PFSK-1 (cell line): ENCODE measurements at regions not wholly inside any gene's neighbourhood (a gene's known extent, or its start where the extent isn't known, plus 50 kb on each side); places are given as distances from the start of the nearest gene placed in this dataset.

Experiments
- FOXP2 ChIP-seq: optimal IDR thresholded peaks from 2 replicates; pipeline ENCODE3; 2011; ENCODE audit warnings: borderline replicate concordance, control low read depth, inconsistent platforms; ENCODE audit not compliant: insufficient read depth; ENCODE audit errors: extremely low read length, extremely low read depth
- POLR2AphosphoS5 ChIP-seq: IDR thresholded peaks from 2 replicates; pipeline ENCODE4 v1.6.1; 2012; ENCODE audit warnings: low read depth, mild to moderate bottlenecking, control low read depth, low read length, moderate library complexity
- SIN3A ChIP-seq: IDR thresholded peaks from 2 replicates; pipeline ENCODE4 v1.6.1; 2012; ENCODE audit warnings: mild to moderate bottlenecking, low read length, moderate library complexity, borderline replicate concordance; ENCODE audit not compliant: insufficient read depth
- TAF1 ChIP-seq: IDR thresholded peaks from 2 replicates; pipeline ENCODE4 v1.6.1; 2012; ENCODE audit warnings: low read length, control low read depth, borderline replicate concordance; ENCODE audit not compliant: insufficient read depth
- TF ChIP-seq, protein P1 (sequence below), 2 experiments: IDR thresholded peaks; 2 replicates each; pipeline versions ENCODE4 v1.6.1 to v1.8.0; 2011 to 2012; ENCODE audit warnings: low read depth in 2 of 2, low read length in 2 of 2, control low read depth in 1 of 2, inconsistent platforms in 1 of 2, mild to moderate bottlenecking in 1 of 2, moderate library complexity in 1 of 2; ENCODE audit not compliant: insufficient read depth in 1 of 2

DNA sequence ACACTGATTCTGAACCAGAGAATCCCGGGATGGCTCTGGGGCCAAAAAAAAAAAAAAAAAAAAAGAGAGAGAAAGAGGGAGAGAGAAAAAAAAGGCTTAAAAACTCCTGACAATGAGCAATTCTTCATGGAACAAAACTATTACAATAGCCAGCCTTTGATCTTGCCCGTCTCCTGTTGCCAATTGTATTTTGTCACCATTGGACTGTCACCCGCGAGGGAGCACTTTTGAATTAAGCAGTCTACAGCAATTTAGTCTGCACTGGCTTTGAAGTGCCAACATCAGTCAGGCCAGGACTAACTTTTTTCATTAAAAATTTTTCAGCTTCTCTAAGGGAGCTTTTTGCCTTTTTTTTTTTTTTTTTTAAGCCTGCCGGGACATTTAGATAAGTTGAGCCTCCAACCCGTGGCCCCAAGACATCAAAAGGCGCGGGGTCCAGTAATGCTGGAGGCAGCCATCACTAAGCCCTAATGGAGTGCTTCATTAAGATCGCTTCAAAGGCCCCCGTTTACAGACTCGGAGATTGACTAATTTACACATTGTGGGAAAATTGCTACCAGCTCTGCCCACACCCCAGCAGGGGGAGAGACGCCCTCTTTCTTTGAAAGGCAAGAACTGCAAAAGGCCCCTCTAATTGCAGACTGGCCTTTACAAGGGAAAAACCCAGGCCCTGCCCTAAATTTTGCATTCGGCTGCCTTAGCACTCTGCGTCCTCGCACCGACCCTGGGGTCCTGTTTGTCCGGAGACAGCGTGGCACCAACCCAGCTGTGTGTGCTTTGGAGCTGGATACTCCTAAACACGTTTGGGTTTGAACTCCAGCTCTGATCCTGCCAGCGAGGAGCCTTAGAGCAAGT is 98.1 kb upstream of the MSX1 start:
- no peak for TF ChIP-seq FOXP2
- TF ChIP-seq TAF1 = no peak
- TF ChIP-seq POLR2AphosphoS5 = no peak
- TF ChIP-seq, protein P1, sequence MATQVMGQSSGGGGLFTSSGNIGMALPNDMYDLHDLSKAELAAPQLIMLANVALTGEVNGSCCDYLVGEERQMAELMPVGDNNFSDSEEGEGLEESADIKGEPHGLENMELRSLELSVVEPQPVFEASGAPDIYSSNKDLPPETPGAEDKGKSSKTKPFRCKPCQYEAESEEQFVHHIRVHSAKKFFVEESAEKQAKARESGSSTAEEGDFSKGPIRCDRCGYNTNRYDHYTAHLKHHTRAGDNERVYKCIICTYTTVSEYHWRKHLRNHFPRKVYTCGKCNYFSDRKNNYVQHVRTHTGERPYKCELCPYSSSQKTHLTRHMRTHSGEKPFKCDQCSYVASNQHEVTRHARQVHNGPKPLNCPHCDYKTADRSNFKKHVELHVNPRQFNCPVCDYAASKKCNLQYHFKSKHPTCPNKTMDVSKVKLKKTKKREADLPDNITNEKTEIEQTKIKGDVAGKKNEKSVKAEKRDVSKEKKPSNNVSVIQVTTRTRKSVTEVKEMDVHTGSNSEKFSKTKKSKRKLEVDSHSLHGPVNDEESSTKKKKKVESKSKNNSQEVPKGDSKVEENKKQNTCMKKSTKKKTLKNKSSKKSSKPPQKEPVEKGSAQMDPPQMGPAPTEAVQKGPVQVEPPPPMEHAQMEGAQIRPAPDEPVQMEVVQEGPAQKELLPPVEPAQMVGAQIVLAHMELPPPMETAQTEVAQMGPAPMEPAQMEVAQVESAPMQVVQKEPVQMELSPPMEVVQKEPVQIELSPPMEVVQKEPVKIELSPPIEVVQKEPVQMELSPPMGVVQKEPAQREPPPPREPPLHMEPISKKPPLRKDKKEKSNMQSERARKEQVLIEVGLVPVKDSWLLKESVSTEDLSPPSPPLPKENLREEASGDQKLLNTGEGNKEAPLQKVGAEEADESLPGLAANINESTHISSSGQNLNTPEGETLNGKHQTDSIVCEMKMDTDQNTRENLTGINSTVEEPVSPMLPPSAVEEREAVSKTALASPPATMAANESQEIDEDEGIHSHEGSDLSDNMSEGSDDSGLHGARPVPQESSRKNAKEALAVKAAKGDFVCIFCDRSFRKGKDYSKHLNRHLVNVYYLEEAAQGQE (IDR thresholded peaks at IDR 0.05; ENCODE audit: insufficient read depth in 1 of 2, low read depth in 2 of 2, low read length in 2 of 2) = no peak
- TF ChIP-seq SIN3A = no peak

DNA sequence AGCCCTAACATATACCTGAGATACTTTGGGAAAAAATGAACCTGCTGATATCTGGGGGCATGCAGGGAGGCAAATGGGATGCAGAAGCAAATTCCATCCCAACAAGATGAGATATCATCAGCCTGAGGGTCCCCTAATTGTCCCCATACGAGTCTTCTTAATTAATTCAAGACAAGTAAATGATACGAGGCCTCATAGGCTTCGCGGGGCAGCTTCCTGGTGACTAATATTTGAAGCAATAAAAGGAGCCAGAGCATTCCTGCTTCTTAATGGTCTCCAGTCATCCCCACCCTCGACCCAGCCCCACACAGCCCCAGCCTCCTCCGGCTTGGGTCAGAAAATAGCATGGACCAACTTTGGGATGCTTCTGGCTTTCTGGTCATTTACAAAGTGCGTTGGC is 99.6 kb upstream of the MSX1 start:
- TF ChIP-seq TAF1 (no peak), FOXP2 (no peak), SIN3A (no peak), POLR2AphosphoS5 (no peak)
- TF ChIP-seq, protein P1 (IDR thresholded peaks at IDR 0.05; ENCODE audit: insufficient read depth in 1 of 2, low read depth in 2 of 2, low read length in 2 of 2) = no peak

DNA sequence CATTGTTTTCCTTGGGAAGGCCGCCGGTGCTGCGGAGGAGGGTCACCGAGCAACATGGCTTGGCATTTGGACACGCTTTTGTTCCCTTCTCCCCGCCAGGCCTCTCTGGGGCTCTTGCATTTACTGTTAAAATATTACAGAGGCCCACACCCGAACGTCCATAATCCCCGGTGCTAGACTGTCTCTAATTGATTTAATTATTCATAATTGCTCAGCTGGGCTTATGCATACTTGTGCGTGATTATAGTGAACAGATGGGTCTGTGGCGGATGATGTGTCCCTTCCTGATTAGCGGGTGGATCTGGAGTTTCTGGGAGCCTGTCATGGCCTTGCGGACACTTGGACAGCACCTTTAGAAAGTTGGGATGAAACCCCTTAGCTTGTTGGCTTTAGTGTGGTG is 100.2 kb upstream of the MSX1 start:
- TF ChIP-seq POLR2AphosphoS5 (no peak), FOXP2 (no peak), TAF1 (no peak), SIN3A (no peak)
- TF ChIP-seq, protein P1 (IDR thresholded peaks at IDR 0.05; ENCODE audit: insufficient read depth in 1 of 2, low read depth in 2 of 2, low read length in 2 of 2) = no peak

DNA sequence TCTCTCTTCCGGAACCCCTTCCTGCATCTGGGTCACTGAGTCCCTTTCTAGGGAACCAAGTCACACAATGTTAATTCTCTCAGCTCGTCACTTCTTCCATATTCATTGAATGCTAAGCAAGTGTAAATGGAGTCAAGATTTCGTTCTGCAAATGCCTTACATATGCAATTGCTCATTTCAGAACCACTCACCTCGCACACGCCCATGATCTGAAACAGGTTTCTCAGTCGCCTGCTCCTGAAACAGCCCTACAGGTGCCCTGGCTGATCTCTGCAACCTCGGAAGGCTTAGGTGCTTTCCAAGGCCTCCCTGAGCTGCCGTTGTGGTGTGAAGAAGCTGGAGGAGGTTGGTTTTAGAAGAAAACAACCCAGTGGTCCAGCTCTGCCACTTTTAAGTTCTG is 100.8 kb upstream of the MSX1 start:
- no peak for TF ChIP-seq POLR2AphosphoS5
- TF ChIP-seq SIN3A = no peak
- TF ChIP-seq, protein P1 (IDR thresholded peaks at IDR 0.05; ENCODE audit: insufficient read depth in 1 of 2, low read depth in 2 of 2, low read length in 2 of 2) = no peak

DNA sequence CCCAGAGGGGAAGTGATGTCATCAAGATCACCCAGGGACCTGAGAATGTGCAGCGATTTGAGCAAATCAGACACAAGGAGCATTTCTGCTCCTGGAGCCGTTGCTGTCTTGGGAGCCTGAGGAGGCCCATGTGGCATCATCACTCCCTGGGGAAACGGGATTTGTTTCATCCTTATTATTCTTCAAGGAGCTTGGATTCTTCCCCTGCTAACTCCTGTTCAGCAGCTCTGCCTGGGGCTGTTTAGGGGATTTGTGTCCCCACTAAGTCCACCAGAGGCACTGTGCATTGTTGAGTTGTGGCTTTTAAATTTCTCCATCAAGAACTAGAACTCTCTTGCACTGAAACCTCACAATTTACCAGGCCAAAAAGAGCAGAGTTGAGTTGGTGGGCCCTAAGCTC is 104.2 kb upstream of the MSX1 start:
- TF ChIP-seq, protein P1 (IDR thresholded peaks at IDR 0.05; ENCODE audit: insufficient read depth in 1 of 2, low read depth in 2 of 2, low read length in 2 of 2) = no peak
